K562 (cell line): ENCODE measurements at regions not wholly inside any gene's neighbourhood (a gene's known extent, or its start where the extent isn't known, plus 50 kb on each side); places are given as distances from the start of the nearest gene placed in this dataset.

Experiments used
- ATAC-seq: fragments of 200-7000 bp; cut with Tn5 transposase; 3 replicates; pipeline ENCODE4 v1.9.1; 2020; ENCODE audit warnings: moderate library complexity
- BruUV-seq: library from RNA; stranded (reverse); fragments of 400-500 nt; replicated peaks from 2 replicates; lab custom pipeline; 2021; lab: Mats Ljungman, UMichigan
- CTCF ChIA-PET: fragments of 300-600 bp; formaldehyde crosslinking; extraction: SDS; loops from one replicate; lab custom pipeline; 2021; ENCODE audit warnings: low intra/inter-chr PET ratio; lab: Yijun Ruan, JAX
- POLR2A ChIA-PET: fragments of 300-600, 350-650 bp; sonication (Branson Sonifier 250); formaldehyde crosslinking; extraction: SDS; loops from one replicate; lab custom pipeline; 2021; ENCODE audit warnings: antibody characterized with exemption, inconsistent platforms; lab: Yijun Ruan, JAX
- DNase-seq, 4 experiments: peaks; one replicate each; pipeline versions ENCODE4 v3.0.0 to v3.0.0-alpha.2; 2011 to 2018; ENCODE audit warnings: low spot score in 3 of 4, mixed read lengths in 3 of 4; ENCODE audit errors: extremely low read depth in 1 of 4
- FAIRE-seq: peaks from 2 replicates; lab custom pipeline; 2011; peaks lifted over from hg19 to GRCh38; lab: Jason Lieb, UNC
- H2AFZ ChIP-seq: 2 replicates; pipeline ENCODE4 v1.6.0; 2011; ENCODE audit warnings: low read depth, low read length, control low read depth, inconsistent platforms
- H3K27ac ChIP-seq: fragments of 200-600 bp; 3 replicates; pipeline ENCODE4 v1.8.0; 2011; ENCODE audit warnings: low read depth, mild to moderate bottlenecking, control low read depth, inconsistent platforms, low read length, moderate library complexity, mixed read lengths; ENCODE audit errors: extremely low read depth
- H3K27me3 ChIP-seq, 2 experiments: fragments of 300-600 bp in 1 of 2; 2 replicates in 1 of 2; 3 replicates in 1 of 2; pipeline versions ENCODE4 v1.6.0 to v1.8.0; 2011; ENCODE audit warnings: inconsistent platforms in 2 of 2, low read length in 2 of 2, mild to moderate bottlenecking in 1 of 2, mixed read lengths in 1 of 2, moderate library complexity in 1 of 2; ENCODE audit not compliant: control insufficient read depth in 2 of 2, insufficient read depth in 2 of 2
- H3K36me3 ChIP-seq: fragments of 300-600 bp; 3 replicates; pipeline ENCODE4 v1.8.0; 2011; ENCODE audit warnings: mild to moderate bottlenecking, low read length, inconsistent platforms; ENCODE audit not compliant: control insufficient read depth, insufficient read depth
- H3K4me1 ChIP-seq, 2 experiments: fragments of 200-600 bp in 1 of 2; replicated peaks in 1 of 2; 2 replicates in 1 of 2; 3 replicates in 1 of 2; pipeline versions ENCODE4 v1.5.1 to v1.8.0; 2011; ENCODE audit warnings: inconsistent platforms in 2 of 2, low read length in 2 of 2, mild to moderate bottlenecking in 1 of 2, mixed read lengths in 1 of 2, moderate library complexity in 1 of 2; ENCODE audit not compliant: control insufficient read depth in 2 of 2, insufficient read depth in 2 of 2
- H3K4me2 ChIP-seq: 2 replicates; pipeline ENCODE4 v1.6.1; 2011; ENCODE audit warnings: low read length, control low read depth, inconsistent platforms, mixed read lengths; ENCODE audit not compliant: insufficient read depth
- H3K4me3 ChIP-seq: fragments of 200-600 bp; sonication (generic), shearing (Covaris generic); 2 replicates; pipeline ENCODE4 v1.5.1; 2016; ENCODE audit warnings: control low read depth, inconsistent platforms
- H3K79me2 ChIP-seq: fragments of 200-600 bp; 3 replicates; pipeline ENCODE4 v1.8.0; 2011; ENCODE audit warnings: low read length, inconsistent platforms; ENCODE audit not compliant: control insufficient read depth, insufficient read depth
- H3K9ac ChIP-seq, 2 experiments: 2 replicates each; pipeline versions ENCODE4 v1.6.0 to v1.6.1; 2011; ENCODE audit warnings: low read depth in 2 of 2, low read length in 2 of 2, control low read depth in 1 of 2, inconsistent platforms in 1 of 2, mild to moderate bottlenecking in 1 of 2, mixed read lengths in 1 of 2; ENCODE audit not compliant: insufficient read depth in 1 of 2
- H3K9me1 ChIP-seq: one replicate; pipeline ENCODE4 v1.6.0; 2011; ENCODE audit warnings: inconsistent platforms, mild to moderate bottlenecking, low read length, moderate library complexity; ENCODE audit not compliant: control insufficient read depth, insufficient read depth
- H3K9me3 ChIP-seq: replicated peaks from 2 replicates; pipeline ENCODE4 v1.5.1; 2011; ENCODE audit warnings: low read depth, low read length, inconsistent platforms; ENCODE audit not compliant: control insufficient read depth, insufficient read depth
- H4K20me1 ChIP-seq: replicated peaks from 2 replicates; pipeline ENCODE4 v1.6.1; 2011; ENCODE audit warnings: low read length, inconsistent platforms, mixed read lengths; ENCODE audit not compliant: control insufficient read depth, insufficient read depth
- FOXA1 ChIP-seq: fragments of 450-650 bp; IDR thresholded peaks from 2 replicates; pipeline ENCODE4 v1.6.1; 2016; ENCODE audit warnings: mild to moderate bottlenecking, borderline replicate concordance
- FOXA3 ChIP-seq, 2 experiments: fragments of 450-650 bp in 1 of 2; sonication (generic) in 1 of 2; formaldehyde crosslinking; IDR thresholded peaks in 1 of 2; conservative IDR thresholded peaks in 1 of 2; 2 replicates each; pipeline versions ENCODE4 v1.4.0 to v1.8.0; 2020 to 2022; ENCODE audit warnings: mild to moderate bottlenecking in 2 of 2, missing genetic modification reagents in 1 of 2
- FOXP4 ChIP-seq: sonication (generic); formaldehyde crosslinking; IDR thresholded peaks from 2 replicates; pipeline ENCODE4 v1.8.0; 2022; ENCODE audit warnings: mild to moderate bottlenecking, missing genetic modification reagents, borderline replicate concordance
- GABPB1 ChIP-seq: sonication (generic); formaldehyde crosslinking; IDR thresholded peaks from 2 replicates; pipeline ENCODE4 v1.8.0; 2022; ENCODE audit warnings: mild to moderate bottlenecking, missing genetic modification reagents
- IFI16 ChIP-seq: fragments of 250-450 bp; sonication (Bioruptor Pico); IDR thresholded peaks from 2 replicates; pipeline ENCODE4 v2.1.2; 2022; ENCODE audit warnings: mild to moderate bottlenecking, inconsistent platforms
- LARP7 ChIP-seq: fragments of 450-650 bp; IDR thresholded peaks from 2 replicates; pipeline ENCODE4 v1.6.1; 2016
- MTA1 ChIP-seq: fragments of 450-650 bp; IDR thresholded peaks from 2 replicates; pipeline ENCODE4 v1.6.1; 2017; ENCODE audit warnings: borderline replicate concordance
- NR0B1 ChIP-seq: fragments of 450-650 bp; IDR thresholded peaks from one replicate; pipeline ENCODE4 v1.6.1; 2018; ENCODE audit warnings: mild to moderate bottlenecking, moderate library complexity; ENCODE audit not compliant: partially characterized antibody
- NR2C1 ChIP-seq, 2 experiments: fragments of 450-650 bp; IDR thresholded peaks; 2 replicates each; pipeline ENCODE4 v1.6.1; 2017; ENCODE audit warnings: mild to moderate bottlenecking in 2 of 2, antibody characterized with exemption in 1 of 2, inconsistent platforms in 1 of 2, missing compliant biosample characterization in 1 of 2, missing genetic modification characterization in 1 of 2
- RBFOX2 ChIP-seq: fragments of 200-400 bp; formaldehyde crosslinking; IDR thresholded peaks from 2 replicates; pipeline ENCODE4 v1.6.1; 2017; ENCODE audit warnings: low read depth, mild to moderate bottlenecking, low read length, moderate library complexity
- SAFB ChIP-seq: fragments of 200-400 bp; formaldehyde crosslinking; IDR thresholded peaks from 2 replicates; pipeline ENCODE4 v1.6.1; 2017; ENCODE audit warnings: low read depth, low read length, borderline replicate concordance
- SMAD4 ChIP-seq: fragments of 250-450 bp; sonication (Bioruptor Pico); conservative IDR thresholded peaks from 2 replicates; pipeline ENCODE4 v1.8.0; 2021; ENCODE audit warnings: inconsistent platforms, mild to moderate bottlenecking, moderate library complexity
- TRIM28 ChIP-seq: fragments of 450-650 bp; IDR thresholded peaks from 2 replicates; pipeline ENCODE4 v1.6.1; 2017
- ZNF140 ChIP-seq: fragments of 250-450 bp; sonication (Bioruptor Pico); IDR thresholded peaks from 2 replicates; pipeline ENCODE4 v1.8.0; 2021; ENCODE audit warnings: moderate library complexity, mild to moderate bottlenecking, inconsistent platforms
- ZNF146 ChIP-seq: IDR thresholded peaks from one replicate; pipeline ENCODE4 v1.6.1; 2018; ENCODE audit warnings: missing compliant biosample characterization; ENCODE audit not compliant: unreplicated experiment
- ZNF165 ChIP-seq: fragments of 250-450 bp; sonication (Bioruptor Pico); IDR thresholded peaks from 2 replicates; pipeline ENCODE4 v1.4.0; 2020; ENCODE audit warnings: borderline replicate concordance
- ZNF184 ChIP-seq: sonication (generic); formaldehyde crosslinking; IDR thresholded peaks from 2 replicates; pipeline ENCODE4 v1.5.0; 2020; ENCODE audit warnings: missing genetic modification reagents
- ZNF217 ChIP-seq: sonication (generic); formaldehyde crosslinking; IDR thresholded peaks from 2 replicates; pipeline ENCODE4 v1.8.0; 2022; ENCODE audit warnings: mild to moderate bottlenecking, missing genetic modification reagents
- ZNF398 ChIP-seq: fragments of 250-450 bp; sonication (Bioruptor Pico); IDR thresholded peaks from 2 replicates; pipeline ENCODE4 v1.8.0; 2021; ENCODE audit warnings: moderate library complexity, mild to moderate bottlenecking, inconsistent platforms
- ZNF644 ChIP-seq: fragments of 200-800 bp; sonication (Bioruptor generic); IDR thresholded peaks from 2 replicates; pipeline ENCODE4 v1.6.1; 2016; ENCODE audit warnings: low read depth, missing genetic modification characterization, missing compliant biosample characterization
- WGBS: fragments of 100-300 bp; shearing (Covaris generic); methylation state at CpG from one replicate; pipeline ENCODE4 v1.1.6; 2016; ENCODE audit warnings: low coverage, mixed read lengths; ENCODE audit not compliant: insufficient coverage; ENCODE audit errors: missing lambda C conversion rate; 5-methylcytosine and 5-hydroxymethylcytosine counted together
- in situ Hi-C: fragments of 300-500 bp; cut with MboI; formaldehyde crosslinking; loops from 4 replicates; pipeline ENCODE4 v1.15.0; 2018; ENCODE audit warnings: inconsistent platforms, mixed read lengths
- intact Hi-C: fragments of 100-400 bp; cut with micrococcal nuclease; formaldehyde crosslinking; loops from 2 replicates; pipeline ENCODE4 v1.14.2; 2022

GRCh38 chr6:137700161-137700560, 166.9 kb upstream of the TNFAIP3 start:
- ChIA-PET CTCF (no interaction called here), POLR2A (no interaction called here)
- WGBS: 0% methylated on average over 1 of the region's 1 CpG
- H3K27ac ChIP-seq: no peak overlapping the region
- H4K20me1 ChIP-seq: no peaks in the 10 kb centered on the region
- TF ChIP-seq ZNF398 (CRISPR knock-in tag): no peak
- TF ChIP-seq ZNF184 (CRISPR knock-in tag): no peak
- no peak for TF ChIP-seq TRIM28
- TF ChIP-seq ZNF165 (CRISPR knock-in tag): no peak
- no peak for TF ChIP-seq LARP7
- TF ChIP-seq RBFOX2: no peak
- TF ChIP-seq SAFB: no peak
- no peak for TF ChIP-seq ZNF644 (tag)
- TF ChIP-seq SMAD4 (CRISPR knock-in tag): no peak
- no peak for TF ChIP-seq NR0B1
- TF ChIP-seq IFI16 (CRISPR knock-in tag): no peak
- TF ChIP-seq ZNF217 (CRISPR knock-in tag): no peak
- TF ChIP-seq NR2C1 (IDR thresholded peaks at IDR 0.05): no peak
- no peak for TF ChIP-seq NR2C1 (tag; IDR thresholded peaks at IDR 0.05)
- TF ChIP-seq GABPB1: no peak
- TF ChIP-seq FOXP4 (CRISPR knock-in tag): no peak
- no peak for TF ChIP-seq ZNF140 (CRISPR knock-in tag)
- TF ChIP-seq MTA1: no peak
- no peak for TF ChIP-seq ZNF146
- TF ChIP-seq FOXA1: no peak
- TF ChIP-seq FOXA3 (CRISPR knock-in tag; conservative IDR thresholded peaks at IDR 0.05 in 1 of 2, IDR thresholded peaks at IDR 0.05 in 1 of 2): no peak
- no peaks in the 10 kb centered on the region for H3K9me1 ChIP-seq
- H3K9ac ChIP-seq: no peak overlapping the region
- BruUV-seq: no TSS peak
- no peaks in the 10 kb centered on the region for H3K79me2 ChIP-seq
- in situ Hi-C loops: loop anchor here (10.0 kb wide), 1 partner anchor 265 kb away; no protein-coding TSS in a partner anchor
- H3K4me3 ChIP-seq: no peak overlapping the region
- no peaks in the 10 kb centered on the region for H3K36me3 ChIP-seq
- no peaks in the 10 kb centered on the region for H3K9me3 ChIP-seq
- FAIRE-seq: no peak
- DNase-seq: no peak
- H3K4me2 ChIP-seq: no peak overlapping the region
- no peak overlapping the region for H2AFZ ChIP-seq
- no peaks in the 10 kb centered on the region for H3K4me1 ChIP-seq
- H3K27me3 ChIP-seq: peaks cover 17 to 23% of the 10 kb centered on the region in 2 experiments
- no peak for ATAC-seq
- intact Hi-C loops: no loop called here
